HG03103 (cell line): ENCODE measurements at regions not wholly inside any gene's neighbourhood (a gene's known extent, or its start where the extent isn't known, plus 50 kb on each side); places are given as distances from the start of the nearest gene placed in this dataset.
"Not testable (repeated sequence)": the region's sequence is repeated elsewhere in the genome, so short reads cannot be mapped to it uniquely, and the experiment has no call there.

ENCODE experiments used
- ATAC-seq: cut with Tn5 transposase; IDR thresholded peaks from one replicate; pipeline ENCODE4 v1.9.1; 2021; ENCODE audit warnings: low read depth; ENCODE audit not compliant: unreplicated experiment

DNA sequence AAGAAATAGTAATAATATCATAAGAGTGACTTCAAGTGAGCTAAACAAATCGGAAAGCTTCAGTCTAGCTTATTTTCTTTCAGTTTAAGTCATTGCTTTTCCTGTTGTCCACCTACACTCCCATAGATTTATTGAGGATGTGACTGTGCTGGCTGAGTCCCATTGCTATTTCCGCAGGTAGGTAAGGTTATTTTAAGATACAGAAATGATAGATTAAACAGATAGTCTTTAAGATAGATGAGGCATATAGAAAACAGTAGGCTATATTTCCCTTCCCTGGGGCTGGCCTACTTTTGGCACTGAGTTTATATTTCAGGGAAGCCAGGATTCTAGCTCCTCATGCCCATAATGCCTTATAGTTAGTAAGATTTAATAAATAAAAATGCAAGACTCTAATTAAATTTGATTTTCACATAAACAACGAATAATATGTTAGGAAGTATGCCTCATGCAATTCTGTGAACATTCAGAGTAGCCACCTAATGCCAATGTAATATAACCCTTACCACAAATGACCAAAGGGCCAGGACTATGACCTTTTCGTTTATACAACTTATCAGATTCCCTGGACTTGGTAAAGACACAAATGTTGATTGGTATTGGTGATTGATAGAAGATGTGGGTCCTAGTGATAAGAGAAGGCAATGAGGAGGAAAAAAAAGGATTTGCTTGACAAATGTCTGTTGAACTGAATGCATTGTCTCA is 1079.3 kb downstream of the EPHA7 start:
- no peak for ATAC-seq

DNA sequence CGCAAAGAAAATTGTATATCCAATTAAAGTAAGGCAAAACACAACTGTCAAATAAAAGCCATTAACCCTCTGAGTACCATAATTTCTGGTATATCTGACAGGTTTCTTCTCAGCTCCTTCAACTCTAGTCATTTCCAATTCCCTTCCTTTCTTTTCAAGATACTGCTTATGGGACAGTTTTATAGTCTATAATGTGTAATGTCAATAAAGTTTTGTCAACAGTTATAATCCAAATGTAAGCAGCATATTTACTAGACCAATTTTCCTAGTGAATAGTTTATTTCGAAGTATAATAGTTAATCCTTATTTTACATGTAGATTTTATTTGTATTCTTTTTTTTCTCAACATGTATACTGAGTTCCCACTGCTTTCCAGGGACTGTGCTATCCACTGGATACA is 1081.8 kb downstream of the EPHA7 start:
- ATAC-seq = no peak

DNA sequence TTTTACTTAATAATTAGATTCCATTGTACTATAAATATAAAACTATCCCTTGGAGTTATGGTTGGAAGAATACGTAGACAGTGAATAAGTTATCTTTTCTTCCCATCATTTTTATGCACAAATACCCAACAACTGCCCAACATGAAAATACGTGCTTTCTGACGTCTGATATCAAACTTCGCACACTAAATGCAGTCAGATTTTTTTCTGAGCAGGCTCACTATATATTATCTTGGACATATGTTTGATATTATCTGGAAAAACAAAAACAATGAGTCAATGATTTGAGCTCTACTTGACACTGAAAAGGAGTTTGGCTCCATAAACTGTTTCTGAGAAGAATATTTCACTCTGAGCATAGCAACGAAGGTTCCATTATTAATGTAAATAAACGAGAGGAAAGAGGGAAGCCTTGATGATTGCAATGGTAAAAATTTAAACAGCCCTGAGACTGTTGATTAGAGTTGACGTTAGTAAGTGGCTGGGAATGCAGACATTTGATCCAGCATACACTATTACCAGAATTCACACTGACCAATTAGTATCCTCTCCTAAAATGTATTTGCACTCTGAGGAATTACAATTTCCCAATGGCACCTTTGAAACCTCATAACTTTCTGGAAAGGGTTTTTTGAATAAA is 1090.0 kb downstream of the EPHA7 start:
- no peak for ATAC-seq

DNA sequence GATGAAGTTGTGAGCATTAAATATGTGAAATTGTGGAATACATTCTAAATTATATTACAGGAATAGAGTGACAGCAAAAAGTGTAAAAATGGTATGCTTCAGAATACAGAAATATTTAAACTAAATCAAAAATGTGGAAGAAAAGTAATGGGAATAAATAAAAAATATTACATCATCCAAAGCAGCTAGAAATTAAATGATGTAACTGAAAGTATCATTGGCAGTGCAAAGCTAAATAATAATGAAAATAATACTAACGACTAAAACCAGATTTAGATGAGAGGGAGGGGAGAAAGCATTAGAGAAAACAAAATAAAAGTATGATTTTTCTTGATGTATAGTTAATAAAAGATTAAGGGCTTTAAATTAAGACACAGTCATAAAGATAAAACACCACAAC is 1104.0 kb downstream of the EPHA7 start:
- no peak for ATAC-seq

DNA sequence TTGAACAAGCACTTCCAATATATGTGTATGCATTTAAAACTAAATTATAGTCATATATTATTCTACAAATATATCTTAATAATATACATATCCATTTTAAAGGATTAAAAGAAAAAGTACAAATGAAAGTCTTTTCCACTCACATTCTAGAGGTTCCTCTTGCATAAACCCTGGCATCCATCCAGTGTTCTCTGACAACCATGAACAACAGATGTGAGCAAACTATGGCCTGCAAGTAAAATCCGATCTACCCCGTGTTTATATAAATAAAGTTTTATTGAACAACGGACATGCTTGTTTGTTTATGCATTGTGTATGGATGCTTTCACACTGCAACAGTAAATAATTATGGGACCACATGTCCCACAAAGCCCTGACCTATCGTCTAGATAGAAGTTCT is 1122.3 kb downstream of the EPHA7 start:
- no peak for ATAC-seq

DNA sequence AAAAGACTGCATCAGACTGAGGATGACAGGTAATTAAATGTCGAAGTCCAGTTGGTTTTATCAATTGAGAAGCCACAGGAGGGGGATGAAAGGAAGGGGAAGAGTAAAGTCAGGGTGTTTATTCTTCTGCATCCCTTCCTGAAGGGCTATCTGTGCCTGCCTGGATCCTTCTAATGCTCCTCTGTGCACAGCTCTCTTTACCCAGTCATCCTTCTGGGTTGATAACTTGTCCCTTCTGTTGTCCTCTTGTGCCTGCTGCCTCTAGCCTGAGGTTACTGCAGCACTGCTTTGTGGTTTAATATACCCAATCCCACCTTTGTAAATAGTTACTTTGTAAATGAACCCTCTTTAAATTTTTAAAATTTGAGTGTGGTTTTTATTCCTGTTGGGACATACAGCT is 1127.3 kb downstream of the EPHA7 start:
- no peak for ATAC-seq

DNA sequence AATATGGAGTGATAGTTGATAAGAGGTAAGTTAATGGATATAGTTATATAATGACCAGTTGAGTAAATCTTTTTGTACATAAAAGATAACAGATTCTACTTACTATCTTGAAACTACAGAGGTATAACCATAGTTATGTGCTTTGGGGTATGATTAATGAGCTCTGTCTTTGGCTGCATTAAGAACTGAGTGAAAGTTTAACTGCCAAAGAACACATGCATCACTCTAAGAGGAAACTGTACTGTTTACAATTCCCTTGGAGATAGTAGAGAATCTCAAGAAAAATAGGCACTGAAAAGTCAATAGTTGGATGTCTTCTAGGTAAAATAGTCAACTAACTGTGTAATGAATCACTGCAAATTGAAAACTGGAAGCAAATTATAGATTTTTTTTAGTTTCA is 1129.5 kb downstream of the EPHA7 start:
- ATAC-seq = no peak

DNA sequence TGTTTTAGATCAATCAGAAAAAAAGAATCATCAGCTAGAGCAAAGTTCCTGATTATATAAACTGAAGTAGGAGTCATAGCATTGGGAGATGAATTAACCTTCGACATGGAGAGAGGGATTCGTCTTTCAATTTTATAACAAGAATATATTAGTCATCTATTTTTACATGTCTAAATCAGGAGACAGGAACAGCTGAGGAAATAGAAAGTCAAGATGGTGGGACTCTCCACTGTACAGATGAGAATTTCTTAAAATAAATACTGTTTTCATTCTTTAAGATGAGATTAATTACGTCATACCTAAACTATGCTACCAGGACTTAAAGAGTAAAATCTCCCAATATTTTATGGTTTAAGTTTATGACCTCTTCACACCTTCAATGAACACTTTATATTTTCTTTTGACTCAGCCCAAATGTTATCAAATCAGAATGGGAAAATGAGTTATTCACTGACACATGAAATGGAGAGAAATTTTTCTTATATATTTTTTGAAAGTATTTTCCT is 1137.7 kb downstream of the EPHA7 start:
- no peak for ATAC-seq

DNA sequence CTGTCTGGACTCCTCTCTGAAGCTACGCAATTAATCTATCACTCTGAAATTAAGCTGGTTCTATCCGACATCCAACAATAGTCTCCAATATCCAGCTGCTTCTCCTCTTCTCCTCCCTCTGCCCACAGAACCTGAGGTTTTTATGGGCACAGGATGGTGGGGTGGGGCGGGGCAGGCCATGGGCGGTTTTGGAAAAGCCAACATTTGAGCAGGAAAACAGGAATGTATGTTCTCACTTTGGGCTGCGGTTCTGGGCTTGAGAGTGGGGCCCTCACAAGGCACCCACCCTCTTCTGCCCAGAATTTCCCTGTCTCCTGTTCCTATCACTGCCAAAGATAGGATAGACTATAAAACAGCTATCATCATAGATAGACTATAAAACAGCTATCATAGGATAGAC is 1144.2 kb downstream of the EPHA7 start:
- ATAC-seq = no peak

DNA sequence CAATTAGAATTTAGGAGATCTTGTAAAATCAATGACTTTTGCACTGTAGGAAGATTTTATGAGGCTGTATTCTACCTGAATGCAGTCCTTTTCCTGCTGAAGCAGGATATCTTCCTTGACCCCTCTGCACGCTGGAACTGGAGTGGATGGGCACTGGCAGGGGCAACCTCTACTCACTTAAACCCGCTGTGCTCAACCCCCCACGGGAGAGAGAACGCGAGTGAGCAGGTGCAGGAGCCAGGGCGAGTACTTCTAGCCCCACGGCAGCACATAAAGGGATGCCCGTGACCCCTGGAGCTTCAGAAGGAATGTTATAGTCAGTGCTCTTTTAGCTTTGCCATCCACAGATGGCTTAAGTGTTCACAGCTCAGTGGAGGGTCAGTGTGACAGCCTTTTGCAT is 1144.8 kb downstream of the EPHA7 start:
- no peak for ATAC-seq

DNA sequence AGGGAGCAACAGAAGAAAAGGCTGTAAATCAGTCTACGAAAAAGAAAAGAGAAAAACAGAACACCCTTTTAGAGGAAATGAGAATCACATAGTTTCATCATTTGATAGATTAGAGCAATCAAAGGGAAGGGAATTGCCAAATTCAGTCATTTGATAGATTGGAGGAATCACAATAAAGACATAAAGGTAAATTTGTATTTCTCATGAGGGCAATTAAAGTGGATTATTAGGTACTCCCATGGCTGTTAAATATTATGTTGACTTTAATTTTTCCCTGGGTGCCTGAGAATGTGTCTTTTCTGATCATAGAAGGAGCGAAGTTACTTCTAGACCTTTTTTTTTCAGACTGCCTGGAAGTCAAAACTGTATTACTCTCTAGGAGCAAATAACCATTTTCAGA is 1145.7 kb downstream of the EPHA7 start:
- ATAC-seq = no peak

DNA sequence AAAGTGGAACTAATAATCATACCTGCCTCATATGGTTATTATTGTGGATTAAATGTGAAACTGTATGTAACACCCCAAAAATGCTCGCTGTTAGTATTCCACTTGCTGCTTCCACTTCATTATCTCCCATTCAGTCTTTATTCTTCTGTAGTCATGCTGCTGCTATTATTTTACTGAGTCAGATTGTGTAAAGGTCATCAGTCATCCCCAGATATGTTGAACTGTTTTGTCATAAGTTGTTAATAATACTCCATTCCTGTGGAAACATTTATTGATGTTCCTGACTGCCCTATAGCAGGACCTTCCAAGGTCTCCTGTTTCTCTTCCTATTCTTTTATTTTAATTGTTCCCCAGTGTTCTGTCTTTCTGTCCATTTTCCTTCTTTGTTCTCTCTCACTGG is 1148.3 kb downstream of the EPHA7 start:
- no peak for ATAC-seq

DNA sequence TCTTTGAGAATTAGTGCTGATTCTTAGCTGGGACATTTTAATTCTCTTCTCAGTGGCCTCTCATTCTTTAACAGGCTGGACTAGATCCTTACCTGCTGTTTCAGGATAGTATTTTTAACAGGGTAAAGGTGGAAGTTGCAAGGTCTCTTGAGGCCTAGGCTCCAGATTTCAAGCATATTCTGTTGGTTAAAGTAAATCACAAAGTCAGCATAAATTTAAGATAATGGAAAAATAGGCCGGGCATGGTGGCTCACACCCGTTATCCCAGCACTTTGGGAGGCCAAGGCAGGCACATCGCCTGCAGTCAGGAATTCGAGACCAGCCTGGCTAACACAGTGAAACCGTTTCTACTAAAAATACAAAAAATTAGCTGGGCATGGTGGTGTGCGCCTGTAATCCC is 1149.0 kb downstream of the EPHA7 start:
- ATAC-seq = no peak

DNA sequence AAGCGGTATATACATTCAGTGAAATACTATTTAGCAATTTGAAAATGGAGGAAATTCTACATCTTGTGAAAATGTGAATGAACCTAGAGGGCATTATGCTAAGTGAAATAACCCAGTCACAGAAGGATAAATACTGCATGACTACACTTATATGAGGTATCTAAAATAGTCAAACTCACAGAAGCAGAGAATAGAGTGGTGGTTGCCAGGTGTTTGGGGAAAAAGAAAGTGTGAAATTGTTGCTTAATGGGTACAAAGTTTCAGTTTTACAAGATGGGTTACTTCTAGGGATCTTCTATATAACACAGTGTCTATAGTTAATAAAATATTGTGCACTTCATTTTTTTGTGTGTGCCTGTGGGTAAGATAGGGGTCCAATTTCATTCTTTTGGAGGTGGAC is 1152.0 kb downstream of the EPHA7 start:
- no peak for ATAC-seq

DNA sequence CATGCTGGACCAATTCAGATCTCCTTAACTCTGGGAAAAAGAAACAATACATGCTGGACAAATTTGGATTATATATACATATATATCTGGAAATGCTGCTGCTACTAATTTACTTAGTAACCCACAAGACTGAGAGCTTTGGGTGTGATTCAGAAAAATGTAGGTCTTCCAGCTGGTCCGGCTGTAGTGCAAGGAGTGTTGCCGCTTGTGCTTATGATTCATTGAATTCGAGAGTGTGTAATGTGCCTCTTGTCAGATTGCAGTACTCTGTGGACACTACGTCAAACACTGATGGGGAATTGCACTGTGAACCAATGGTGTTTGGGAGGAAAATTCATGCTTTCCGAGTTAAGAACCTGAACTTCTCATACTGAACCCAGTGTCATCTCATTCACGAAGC is 1155.5 kb downstream of the EPHA7 start:
- ATAC-seq = no peak

DNA sequence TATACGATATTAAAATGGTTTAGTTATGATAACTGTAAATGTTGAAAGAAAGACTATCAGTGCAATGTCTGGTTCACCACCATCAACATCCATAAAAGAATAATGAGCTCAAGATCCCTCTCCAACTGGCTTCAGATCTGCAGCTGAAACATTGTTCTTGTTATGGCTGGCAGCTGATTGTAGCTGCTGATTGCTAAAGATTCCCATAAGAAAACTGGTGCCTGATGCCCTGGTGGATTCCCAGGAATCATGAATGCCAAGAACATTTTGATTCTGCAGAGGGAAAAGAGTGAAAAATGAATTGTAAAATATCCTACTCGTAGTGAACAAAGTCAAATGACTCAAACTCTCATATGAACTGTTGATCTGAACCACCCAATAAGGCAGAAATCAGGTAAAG is 1160.2 kb downstream of the EPHA7 start:
- no peak for ATAC-seq

DNA sequence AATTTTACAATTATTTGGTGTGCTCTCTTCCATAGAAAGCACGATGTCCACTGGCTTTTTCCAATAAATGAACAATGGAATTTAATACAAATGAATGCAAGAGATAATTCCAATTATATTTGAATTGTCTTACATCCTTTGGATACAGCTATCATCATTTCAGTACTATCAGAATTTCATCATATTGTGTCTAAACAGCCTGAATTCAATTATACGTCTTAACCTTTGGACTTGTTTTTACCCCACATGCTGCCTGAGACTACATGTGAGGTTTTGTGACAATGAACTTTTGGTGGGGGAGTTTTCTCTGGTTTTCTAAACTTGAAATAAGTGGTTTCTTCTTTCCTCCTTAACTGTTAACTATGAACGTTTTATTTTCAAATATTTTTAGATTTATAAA is 1176.0 kb downstream of the EPHA7 start:
- no peak for ATAC-seq

DNA sequence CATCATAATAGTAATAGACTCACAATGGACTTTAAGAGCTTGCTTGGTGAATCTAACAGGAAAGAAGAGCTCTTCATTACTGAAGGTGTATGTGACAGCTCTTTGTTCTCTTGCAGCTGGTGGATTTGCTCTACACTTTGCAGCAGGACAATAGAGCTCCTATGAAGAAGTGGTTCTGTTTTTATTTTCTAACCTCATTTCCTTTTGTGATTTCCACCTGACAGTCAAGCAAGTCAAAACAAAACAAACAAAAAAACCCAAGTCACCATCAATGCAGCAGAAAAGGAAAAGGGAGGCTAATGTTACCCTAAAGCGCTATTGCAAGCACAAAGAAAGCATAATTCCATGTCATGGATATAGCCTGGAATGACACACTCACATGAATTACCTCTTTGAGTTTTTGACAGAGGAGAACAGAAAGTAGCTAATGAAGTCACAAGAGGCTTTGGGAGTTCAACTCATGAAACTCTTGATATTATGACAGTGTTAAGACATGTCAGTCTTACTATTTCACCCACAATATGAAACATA is 1188.1 kb downstream of the EPHA7 start:
- no peak for ATAC-seq

DNA sequence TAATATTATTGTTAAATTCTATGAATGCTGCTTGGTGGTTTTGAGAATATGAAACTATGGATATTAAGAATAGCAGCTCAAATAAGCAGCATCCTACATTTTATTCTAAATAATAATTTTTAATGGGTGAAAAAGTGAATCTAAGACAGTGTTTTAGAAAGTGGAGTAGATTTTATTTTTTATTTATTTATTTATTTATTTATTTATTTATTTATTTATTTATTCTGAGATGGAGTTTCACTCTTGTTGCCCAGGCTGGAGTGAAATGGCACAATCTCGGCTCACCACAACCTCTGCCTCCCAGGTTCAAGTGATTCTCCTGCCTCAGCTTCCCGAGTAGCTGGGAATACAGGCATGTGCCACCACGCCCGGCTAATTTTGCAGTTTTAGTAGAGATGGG is 1199.4 kb downstream of the EPHA7 start:
- not testable (repeated sequence) for ATAC-seq

DNA sequence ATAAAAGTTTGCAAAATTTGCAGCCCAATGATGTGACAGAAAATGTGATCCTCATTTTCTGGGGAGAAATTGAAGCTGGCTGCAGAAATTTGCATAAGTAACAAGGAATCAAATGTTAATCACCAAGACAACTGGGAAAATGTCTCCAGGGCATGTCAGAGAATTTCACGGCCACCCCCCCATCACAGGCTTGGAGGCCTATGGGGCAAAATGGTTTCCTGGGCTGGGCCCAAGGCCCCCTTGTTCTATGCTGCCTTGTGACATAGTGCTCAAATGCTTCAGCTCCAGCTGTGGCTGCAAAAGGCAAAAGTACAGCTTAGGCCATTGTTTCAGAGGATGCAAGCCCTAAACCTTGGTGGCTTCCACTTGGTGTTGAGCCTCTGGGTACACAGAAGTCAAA is 1202.6 kb downstream of the EPHA7 start:
- ATAC-seq = no peak

DNA sequence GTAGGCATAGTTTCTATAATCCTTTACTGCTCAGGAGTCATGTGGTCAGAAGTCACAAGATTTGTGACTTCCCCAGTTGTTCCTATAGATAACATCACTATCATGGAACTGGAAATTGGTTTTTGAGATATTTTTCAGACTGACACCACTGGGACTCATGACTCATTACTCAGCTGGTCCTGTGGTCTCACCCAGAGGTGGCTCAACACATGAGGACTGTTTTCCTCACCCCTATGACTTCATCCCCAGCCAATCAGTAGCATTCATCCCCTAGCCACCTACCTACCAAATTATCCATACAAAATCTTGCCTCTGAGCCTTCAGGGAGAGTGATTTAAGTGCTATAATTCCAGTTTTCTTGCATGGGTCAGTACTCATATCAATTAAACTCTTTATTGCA is 1217.7 kb downstream of the EPHA7 start:
- ATAC-seq = no peak

DNA sequence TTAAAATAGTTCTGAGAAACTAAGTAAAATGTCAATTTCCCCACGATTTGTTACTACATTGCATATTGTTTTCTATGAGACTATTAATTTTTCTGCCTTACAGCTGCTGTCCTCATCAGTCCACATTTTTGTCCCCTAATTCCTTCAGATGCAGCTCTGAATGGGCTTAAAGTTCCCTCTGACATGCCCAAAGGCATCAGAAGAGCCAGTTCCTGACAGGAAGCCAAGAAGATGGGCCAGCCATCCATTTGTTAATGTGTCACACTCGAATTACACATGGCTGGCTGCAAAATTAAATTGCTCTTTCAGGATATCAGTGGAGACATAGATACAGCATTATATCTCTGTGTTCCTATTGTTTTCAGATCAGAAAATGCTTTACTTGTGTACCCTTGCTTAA is 1223.0 kb downstream of the EPHA7 start:
- ATAC-seq = no peak
